B cell (primary cell): ENCODE measurements at regions not wholly inside any gene's neighbourhood (a gene's known extent, or its start where the extent isn't known, plus 50 kb on each side); places are given as distances from the start of the nearest gene placed in this dataset.

Source experiments
- ATAC-seq: fragments of 200-7000 bp; cut with Tn5 transposase; one replicate; pipeline ENCODE4 v1.10.0; 2021; ENCODE audit warnings: low read depth, mild to moderate bottlenecking, moderate number of reproducible peaks, moderate library complexity
- CTCF ChIA-PET: fragments of 350-600 bp; sonication (Branson Sonifier 250); formaldehyde crosslinking; loops from one replicate; lab custom pipeline; 2021; ENCODE audit warnings: antibody characterized with exemption, inconsistent platforms; lab: Charles Lee
- POLR2A ChIA-PET: fragments of 350-600 bp; sonication (Branson Sonifier 250); formaldehyde crosslinking; loops from one replicate; lab custom pipeline; 2021; ENCODE audit warnings: antibody characterized with exemption; lab: Charles Lee
- DNase-seq: peaks from one replicate; pipeline ENCODE4 v3.0.0; 2013
- H2AFZ ChIP-seq: 2 replicates; pipeline ENCODE4 v1.6.1; 2012; ENCODE audit warnings: mild to moderate bottlenecking, low read depth, low read length; ENCODE audit not compliant: insufficient read depth, poor library complexity, severe bottlenecking
- H3K27ac ChIP-seq, 2 donors: 1 replicate in 1 of 2; 2 replicates in 1 of 2; pipeline ENCODE4 v1.5.1; 2012 to 2013; ENCODE audit warnings: low read length in 2 of 2, mild to moderate bottlenecking in 2 of 2, moderate library complexity in 1 of 2
- H3K27me3 ChIP-seq, 4 experiments: fragments of 200-600 bp in 1 of 4; sonication (generic) in 1 of 4; replicated peaks in 1 of 4; 1 replicate in 2 of 4; 2 replicates in 2 of 4; pipeline versions ENCODE4 v1.6.1 to v1.7.0; 2013 to 2016; ENCODE audit warnings: low read length in 3 of 4, mild to moderate bottlenecking in 2 of 4, mixed read lengths in 1 of 4, moderate library complexity in 1 of 4; ENCODE audit not compliant: insufficient read depth in 4 of 4, control insufficient read depth in 3 of 4; ENCODE audit errors: control extremely low read depth in 1 of 4
- H3K36me3 ChIP-seq, 2 experiments: replicated peaks in 1 of 2; 1 replicate in 1 of 2; 2 replicates in 1 of 2; pipeline versions ENCODE4 v1.6.1 to v1.7.1; 2013; ENCODE audit warnings: low read length in 1 of 2; ENCODE audit not compliant: insufficient read depth in 2 of 2, control insufficient read depth in 1 of 2; ENCODE audit errors: control extremely low read depth in 1 of 2, extremely low read depth in 1 of 2
- H3K4me1 ChIP-seq, 2 donors: fragments of 200-600 bp in 1 of 2; sonication (generic) in 1 of 2; 1 replicate in 1 of 2; 2 replicates in 1 of 2; pipeline versions ENCODE4 v1.5.1 to v1.6.1; 2013 to 2017; ENCODE audit warnings: low read length in 2 of 2; ENCODE audit not compliant: control insufficient read depth in 2 of 2, insufficient read depth in 2 of 2
- H3K4me2 ChIP-seq: replicated peaks from 2 replicates; pipeline ENCODE3; 2012; ENCODE audit warnings: mild to moderate bottlenecking, low read depth, low read length; ENCODE audit not compliant: poor library complexity, severe bottlenecking
- H3K4me3 ChIP-seq, 5 experiments: fragments of 200-600 bp in 1 of 5; sonication (generic) in 1 of 5; 1 replicate in 3 of 5; 2 replicates in 2 of 5; pipeline versions ENCODE4 v1.5.1 to v1.7.0; 2011 to 2016; ENCODE audit warnings: low read length in 4 of 5, mild to moderate bottlenecking in 4 of 5, low read depth in 2 of 5, control low read depth in 1 of 5, moderate library complexity in 1 of 5; ENCODE audit not compliant: insufficient read depth in 1 of 5; ENCODE audit errors: control extremely low read depth in 1 of 5, extremely low read depth in 1 of 5
- H3K79me2 ChIP-seq: fragments of 200-600 bp; sonication (generic); one replicate; pipeline ENCODE4 v1.6.0; 2016; ENCODE audit warnings: low read length; ENCODE audit not compliant: control insufficient read depth, insufficient read depth
- H3K9ac ChIP-seq: fragments of 200-600 bp; sonication (generic); 2 replicates; pipeline ENCODE4 v1.6.1; 2017; ENCODE audit warnings: mild to moderate bottlenecking, low read length, moderate library complexity
- H3K9me3 ChIP-seq, 3 donors: one replicate each; pipeline versions ENCODE4 v1.6.1 to v1.7.1; 2013; ENCODE audit warnings: low read length in 2 of 3; ENCODE audit not compliant: control insufficient read depth in 2 of 3, insufficient read depth in 1 of 3; ENCODE audit errors: control extremely low read depth in 1 of 3
- H4K20me1 ChIP-seq: 2 replicates; pipeline ENCODE4 v1.6.0; 2012; ENCODE audit warnings: mild to moderate bottlenecking, low read length; ENCODE audit not compliant: insufficient read depth, control insufficient read depth, poor library complexity, severe bottlenecking
- H3K27ac Mint-ChIP-seq: one replicate; pipeline ENCODE4 v1.8.0; 2021; ENCODE audit warnings: mixed read lengths
- H3K27me3 Mint-ChIP-seq: one replicate; pipeline ENCODE4 v1.8.0; 2021; ENCODE audit warnings: mixed read lengths
- H3K4me1 Mint-ChIP-seq: one replicate; pipeline ENCODE4 v1.8.0; 2021; ENCODE audit warnings: mixed read lengths
- H3K4me3 Mint-ChIP-seq: one replicate; pipeline ENCODE4 v1.8.0; 2021; ENCODE audit warnings: mixed read lengths
- H3K9me3 Mint-ChIP-seq: one replicate; pipeline ENCODE4 v1.8.0; 2022; ENCODE audit warnings: mixed read lengths; ENCODE audit not compliant: insufficient read depth
- CTCF ChIP-seq: fragments of 200-600 bp; IDR thresholded peaks from one replicate; pipeline ENCODE4 v1.8.0; 2022; ENCODE audit warnings: antibody characterized with exemption, mild to moderate bottlenecking
- EZH2 ChIP-seq: IDR thresholded peaks from 2 replicates; pipeline ENCODE4 v1.6.1; 2012; ENCODE audit warnings: borderline replicate concordance, low read depth, mild to moderate bottlenecking, moderate library complexity, low read length; ENCODE audit not compliant: insufficient read depth, poor library complexity, severe bottlenecking
- WGBS: methylation state at CpG from one replicate; pipeline ENCODE4 v1.1.5; 2013; ENCODE audit warnings: missing lambda C conversion rate; ENCODE audit not compliant: insufficient coverage; 5-methylcytosine and 5-hydroxymethylcytosine counted together
- intact Hi-C: fragments of 100-400 bp; cut with micrococcal nuclease; formaldehyde crosslinking; loops from one replicate; pipeline ENCODE4 v1.10.0; 2022

GRCh38 chr5:85663708-85664031 is 954.1 kb upstream of the COX7C start:
- intact Hi-C loops, result no loop called here
- H3K4me3 ChIP-seq, result no peak overlapping the region
- TF ChIP-seq CTCF (no peak), EZH2 (no peak)

GRCh38 chr5:85670417-85670816 is 947.3 kb upstream of the COX7C start:
- intact Hi-C loops, result no loop called here
- H3K4me3 Mint-ChIP-seq, result no peak overlapping the region
- TF ChIP-seq CTCF, result no peak
- TF ChIP-seq EZH2, result no peak
- ChIA-PET POLR2A (no interaction called here), CTCF (no interaction called here)
- Histone ChIP-seq H3K4me3 (no peak overlapping the region), H4K20me1 (no peaks in the 10 kb centered on the region), H3K4me2 (no peak overlapping the region), H3K9me3 (no peaks in the 10 kb centered on the region), H3K79me2 (no peaks in the 10 kb centered on the region), H2AFZ (no peak overlapping the region), H3K27ac (no peak overlapping the region), H3K27me3 (no peaks in the 10 kb centered on the region), H3K36me3 (no peaks in the 10 kb centered on the region), H3K4me1 (no peaks in the 10 kb centered on the region), H3K9ac (no peak overlapping the region)
- H3K9me3 Mint-ChIP-seq, result no peaks in the 10 kb centered on the region
- no peak overlapping the region for H3K27ac Mint-ChIP-seq
- no peaks in the 10 kb centered on the region for H3K27me3 Mint-ChIP-seq
- H3K4me1 Mint-ChIP-seq, result no peaks in the 10 kb centered on the region
- no peak for DNase-seq
- ATAC-seq, result no peak

More at GRCh38 chr5:85663708-85664031, 954.1 kb upstream of the COX7C start:
- Histone ChIP-seq H3K4me2 (no peak overlapping the region), H3K9ac (no peak overlapping the region), H3K4me1 (no peaks in the 10 kb centered on the region), H3K79me2 (no peaks in the 10 kb centered on the region), H4K20me1 (no peaks in the 10 kb centered on the region), H3K27ac (no peak overlapping the region), H2AFZ (no peak overlapping the region), H3K36me3 (no peaks in the 10 kb centered on the region), H3K9me3 (no peaks in the 10 kb centered on the region), H3K27me3 (no peaks in the 10 kb centered on the region)
- Mint-ChIP-seq H3K9me3 (no peaks in the 10 kb centered on the region), H3K27me3 (no peaks in the 10 kb centered on the region), H3K27ac (no peak overlapping the region), H3K4me3 (no peak overlapping the region), H3K4me1 (no peaks in the 10 kb centered on the region)
- no peak for ATAC-seq
- no peak for DNase-seq
- WGBS, result 10% methylated on average over 1 of the region's 2 CpGs
- POLR2A ChIA-PET, result no interaction called here
- CTCF ChIA-PET, result no interaction called here
